Neural progenitor cell (in vitro differentiated cells): ENCODE measurements at regions not wholly inside any gene's neighbourhood (a gene's known extent, or its start where the extent isn't known, plus 50 kb on each side); places are given as distances from the start of the nearest gene placed in this dataset.
A peak's percentile ranks its signal among the peaks of the same experiment; 100 is the strongest.

Experiments
- DNase-seq: peaks from one replicate; pipeline ENCODE4 v3.0.0-alpha.2; 2016; ENCODE audit warnings: low spot score
- H2AFZ ChIP-seq: fragments of 200-600 bp; sonication (generic); replicated peaks from 2 replicates; pipeline ENCODE4 v1.6.1; 2016; ENCODE audit warnings: antibody characterized with exemption
- H3F3A ChIP-seq: fragments of 200-600 bp; sonication (generic); 2 replicates; pipeline ENCODE4 v1.6.1; 2016; ENCODE audit warnings: antibody characterized with exemption, low read depth
- H3K27ac ChIP-seq: fragments of 200-600 bp; sonication (generic); 2 replicates; pipeline ENCODE4 v1.5.1; 2016; ENCODE audit warnings: mild to moderate bottlenecking
- H3K27me3 ChIP-seq: fragments of 200-600 bp; sonication (generic); 2 replicates; pipeline ENCODE4 v1.6.1; 2016; ENCODE audit warnings: mild to moderate bottlenecking, moderate library complexity
- H3K36me3 ChIP-seq: fragments of 200-600 bp; sonication (generic); 2 replicates; pipeline ENCODE4 v1.5.1; 2016
- H3K4me1 ChIP-seq: fragments of 200-600 bp; sonication (generic); 2 replicates; pipeline ENCODE4 v1.6.1; 2016; ENCODE audit warnings: mixed run types
- H3K4me2 ChIP-seq: fragments of 200-600 bp; sonication (generic); 2 replicates; pipeline ENCODE4 v1.6.1; 2016
- H3K4me3 ChIP-seq: fragments of 200-600 bp; sonication (generic); 2 replicates; pipeline ENCODE4 v1.5.1; 2016
- H3K79me2 ChIP-seq: fragments of 200-600 bp; sonication (generic); 2 replicates; pipeline ENCODE4 v1.6.1; 2016; ENCODE audit warnings: low read depth
- H3K9ac ChIP-seq: fragments of 200-600 bp; sonication (generic); 2 replicates; pipeline ENCODE4 v1.6.1; 2016
- H3K9me3 ChIP-seq: fragments of 200-600 bp; sonication (generic); 2 replicates; pipeline ENCODE4 v1.5.1; 2016; ENCODE audit warnings: low read depth
- H4K20me1 ChIP-seq: fragments of 200-600 bp; sonication (generic); 2 replicates; pipeline ENCODE4 v1.6.1; 2016; ENCODE audit warnings: low read depth
- H3K27ac Mint-ChIP-seq: 3 replicates; pipeline ENCODE4 v1.8.0; 2021; ENCODE audit warnings: mixed read lengths
- H3K27me3 Mint-ChIP-seq: 2 replicates; pipeline ENCODE4 v1.8.0; 2022; ENCODE audit warnings: low read depth, mild to moderate bottlenecking, inconsistent platforms, moderate library complexity, mixed read lengths; ENCODE audit not compliant: insufficient read depth
- H3K36me3 Mint-ChIP-seq: 3 replicates; pipeline ENCODE4 v1.8.0; 2021; ENCODE audit warnings: mixed read lengths
- H3K4me1 Mint-ChIP-seq: 3 replicates; pipeline ENCODE4 v1.8.0; 2021; ENCODE audit warnings: mixed read lengths
- H3K4me3 Mint-ChIP-seq: 3 replicates; pipeline ENCODE4 v1.8.0; 2021; ENCODE audit warnings: mild to moderate bottlenecking, moderate library complexity, mixed read lengths
- H3K9me3 Mint-ChIP-seq: 3 replicates; pipeline ENCODE4 v1.8.0; 2020; ENCODE audit warnings: mixed read lengths
- EZH2 ChIP-seq: fragments of 200-600 bp; sonication (generic); IDR thresholded peaks from 2 replicates; pipeline ENCODE4 v1.6.1; 2017; ENCODE audit warnings: antibody characterized with exemption, mild to moderate bottlenecking, moderate library complexity
- EZH2phosphoT487 ChIP-seq: fragments of 200-600 bp; sonication (generic); IDR thresholded peaks from 2 replicates; pipeline ENCODE4 v1.6.1; 2017; ENCODE audit warnings: antibody characterized with exemption
- TF ChIP-seq, protein P1 (sequence below): fragments of 200-600 bp; sonication (generic); IDR thresholded peaks from 2 replicates; pipeline ENCODE4 v1.5.1; 2017; ENCODE audit warnings: antibody characterized with exemption, mild to moderate bottlenecking

- Histone ChIP-seq H3K9ac (no peak overlapping the region), H3K4me3 (no peak overlapping the region), H3K4me2 (no peak overlapping the region), H4K20me1 (no peaks in the 10 kb centered on the region), H3K9me3 (no peaks in the 10 kb centered on the region), H3F3A (no peaks in the 10 kb centered on the region), H3K36me3 (no peaks in the 10 kb centered on the region), H3K27ac (no peak overlapping the region), H3K4me1 (no peaks in the 10 kb centered on the region), H3K79me2 (no peaks in the 10 kb centered on the region), H2AFZ (no peak overlapping the region), H3K27me3 (no peaks in the 10 kb centered on the region)
- no peak for DNase-seq
- Mint-ChIP-seq H3K9me3 (peaks cover 3% of the 10 kb centered on the region), H3K4me3 (no peak overlapping the region), H3K36me3 (no peaks in the 10 kb centered on the region), H3K27me3 (peaks cover 3% of the 10 kb centered on the region), H3K27ac (peak overlapping the region; percentile 32), H3K4me1 (no peaks in the 10 kb centered on the region)
- TF ChIP-seq EZH2phosphoT487, result no peak
- TF ChIP-seq EZH2, result no peak
These were observed 754.2 kb downstream of the FGF9 start for GRCh38 chr13:22425087-22425486.

- H3K27ac Mint-ChIP-seq, result no peak overlapping the region
- H3K27me3 Mint-ChIP-seq, result no peaks in the 10 kb centered on the region
- H3K4me2 ChIP-seq, result no peak overlapping the region
- DNase-seq, result no peak
- H3K4me3 Mint-ChIP-seq, result no peak overlapping the region
- H3K9me3 ChIP-seq, result no peaks in the 10 kb centered on the region
- no peaks in the 10 kb centered on the region for H3K4me1 Mint-ChIP-seq
- H3K27me3 ChIP-seq, result no peaks in the 10 kb centered on the region
- no peaks in the 10 kb centered on the region for H3F3A ChIP-seq
- no peaks in the 10 kb centered on the region for H3K4me1 ChIP-seq
- H3K9ac ChIP-seq, result no peak overlapping the region
- H4K20me1 ChIP-seq, result no peaks in the 10 kb centered on the region
- peaks cover 4% of the 10 kb centered on the region for H3K9me3 Mint-ChIP-seq
- no peaks in the 10 kb centered on the region for H3K79me2 ChIP-seq
- H2AFZ ChIP-seq, result no peak overlapping the region
- TF ChIP-seq EZH2 (no peak), EZH2phosphoT487 (no peak)
- TF ChIP-seq, protein P1, sequence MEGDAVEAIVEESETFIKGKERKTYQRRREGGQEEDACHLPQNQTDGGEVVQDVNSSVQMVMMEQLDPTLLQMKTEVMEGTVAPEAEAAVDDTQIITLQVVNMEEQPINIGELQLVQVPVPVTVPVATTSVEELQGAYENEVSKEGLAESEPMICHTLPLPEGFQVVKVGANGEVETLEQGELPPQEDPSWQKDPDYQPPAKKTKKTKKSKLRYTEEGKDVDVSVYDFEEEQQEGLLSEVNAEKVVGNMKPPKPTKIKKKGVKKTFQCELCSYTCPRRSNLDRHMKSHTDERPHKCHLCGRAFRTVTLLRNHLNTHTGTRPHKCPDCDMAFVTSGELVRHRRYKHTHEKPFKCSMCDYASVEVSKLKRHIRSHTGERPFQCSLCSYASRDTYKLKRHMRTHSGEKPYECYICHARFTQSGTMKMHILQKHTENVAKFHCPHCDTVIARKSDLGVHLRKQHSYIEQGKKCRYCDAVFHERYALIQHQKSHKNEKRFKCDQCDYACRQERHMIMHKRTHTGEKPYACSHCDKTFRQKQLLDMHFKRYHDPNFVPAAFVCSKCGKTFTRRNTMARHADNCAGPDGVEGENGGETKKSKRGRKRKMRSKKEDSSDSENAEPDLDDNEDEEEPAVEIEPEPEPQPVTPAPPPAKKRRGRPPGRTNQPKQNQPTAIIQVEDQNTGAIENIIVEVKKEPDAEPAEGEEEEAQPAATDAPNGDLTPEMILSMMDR, result no peak
- no peaks in the 10 kb centered on the region for H3K36me3 ChIP-seq
- no peak overlapping the region for H3K4me3 ChIP-seq
- H3K27ac ChIP-seq, result no peak overlapping the region
- no peaks in the 10 kb centered on the region for H3K36me3 Mint-ChIP-seq
These were observed 753.7 kb upstream of the SGCG start for GRCh38 chr13:22427066-22427465.

- Mint-ChIP-seq H3K36me3 (no peaks in the 10 kb centered on the region), H3K27me3 (no peaks in the 10 kb centered on the region), H3K27ac (no peak overlapping the region), H3K9me3 (peaks cover 4% of the 10 kb centered on the region), H3K4me3 (no peak overlapping the region), H3K4me1 (no peaks in the 10 kb centered on the region)
- H3K4me1 ChIP-seq, result no peaks in the 10 kb centered on the region
- H3K4me3 ChIP-seq, result no peak overlapping the region
- no peaks in the 10 kb centered on the region for H4K20me1 ChIP-seq
- H2AFZ ChIP-seq, result no peak overlapping the region
- H3K36me3 ChIP-seq, result no peaks in the 10 kb centered on the region
- no peaks in the 10 kb centered on the region for H3K27me3 ChIP-seq
- H3K9me3 ChIP-seq, result no peaks in the 10 kb centered on the region
- H3K4me2 ChIP-seq, result no peak overlapping the region
- H3K27ac ChIP-seq, result no peak overlapping the region
- no peak for TF ChIP-seq EZH2
- no peak for TF ChIP-seq EZH2phosphoT487
- TF ChIP-seq, protein P1, result no peak
- H3K79me2 ChIP-seq, result no peaks in the 10 kb centered on the region
- H3K9ac ChIP-seq, result no peak overlapping the region
- DNase-seq, result no peak
- H3F3A ChIP-seq, result no peaks in the 10 kb centered on the region
These were observed 753.0 kb upstream of the SGCG start for GRCh38 chr13:22427783-22428182.

GRCh38 chr13:22428188-22428828 lies 752.5 kb upstream of the SGCG start:
- no peak overlapping the region for H3K9ac ChIP-seq
- no peaks in the 10 kb centered on the region for H3K4me1 Mint-ChIP-seq
- H3K4me1 ChIP-seq, result no peaks in the 10 kb centered on the region
- no peaks in the 10 kb centered on the region for H3K27me3 Mint-ChIP-seq
- H4K20me1 ChIP-seq, result no peaks in the 10 kb centered on the region
- no peak overlapping the region for H3K27ac Mint-ChIP-seq
- TF ChIP-seq EZH2phosphoT487 (no peak), EZH2 (no peak)
- TF ChIP-seq, protein P1, result no peak
- DNase-seq, result no peak
- no peaks in the 10 kb centered on the region for H3K27me3 ChIP-seq
- H3K4me3 Mint-ChIP-seq, result no peak overlapping the region
- peaks cover 4% of the 10 kb centered on the region for H3K9me3 Mint-ChIP-seq
- no peaks in the 10 kb centered on the region for H3K36me3 Mint-ChIP-seq
- no peak overlapping the region for H2AFZ ChIP-seq
- no peaks in the 10 kb centered on the region for H3K79me2 ChIP-seq
- no peak overlapping the region for H3K4me2 ChIP-seq
- no peaks in the 10 kb centered on the region for H3K36me3 ChIP-seq
- no peak overlapping the region for H3K27ac ChIP-seq
- H3K4me3 ChIP-seq, result no peak overlapping the region
- no peaks in the 10 kb centered on the region for H3K9me3 ChIP-seq
- H3F3A ChIP-seq, result no peaks in the 10 kb centered on the region
